Caco-2 (cell line): ENCODE measurements at regions not wholly inside any gene's neighbourhood (a gene's known extent, or its start where the extent isn't known, plus 50 kb on each side); places are given as distances from the start of the nearest gene placed in this dataset.

Experiments used
- BruUV-seq: library from RNA; stranded (reverse); fragments of 400-500 nt; replicated peaks from 2 replicates; lab custom pipeline; 2021; lab: Mats Ljungman, UMichigan
- CTCF ChIA-PET: fragments of 300-600 bp; sonication (Branson Sonifier 250); formaldehyde crosslinking; loops from one replicate; lab custom pipeline; 2022; ENCODE audit warnings: antibody characterized with exemption; lab: Charles Lee
- POLR2A ChIA-PET: fragments of 300-600 bp; sonication (Branson Sonifier 250); formaldehyde crosslinking; loops from one replicate; lab custom pipeline; 2022; ENCODE audit warnings: antibody characterized with exemption; lab: Charles Lee
- DNase-seq, 2 experiments: peaks; one replicate each; pipeline versions ENCODE4 v3.0.0 to v3.0.0-alpha.2; 2020 to 2022
- H3K27me3 ChIP-seq: replicated peaks from 2 replicates; pipeline ENCODE4 v1.6.0; 2011; ENCODE audit warnings: low read length; ENCODE audit not compliant: control insufficient read depth, insufficient read depth
- H3K36me3 ChIP-seq: 2 replicates; pipeline ENCODE4 v1.5.1; 2011; ENCODE audit warnings: low read length; ENCODE audit not compliant: control insufficient read depth, insufficient read depth
- H3K4me1 ChIP-seq: fragments of 250-450 bp; sonication (Bioruptor Pico); 2 replicates; pipeline ENCODE4 v1.5.1; 2020; ENCODE audit warnings: mild to moderate bottlenecking
- H3K4me3 ChIP-seq: 2 replicates; pipeline ENCODE4 v1.5.1; 2011; ENCODE audit warnings: low read depth, mild to moderate bottlenecking, control low read depth, low read length
- H3K9me3 ChIP-seq: fragments of 250-450 bp; sonication (Bioruptor Pico); 2 replicates; pipeline ENCODE4 v1.5.1; 2020; ENCODE audit warnings: mild to moderate bottlenecking, moderate library complexity
- H3K27ac Mint-ChIP-seq: one replicate; pipeline ENCODE4 v1.8.0; 2022; ENCODE audit warnings: mixed read lengths; ENCODE audit not compliant: unreplicated experiment
- H3K27me3 Mint-ChIP-seq: one replicate; pipeline ENCODE4 v1.8.0; 2022; ENCODE audit warnings: mixed read lengths; ENCODE audit not compliant: insufficient read depth, unreplicated experiment
- H3K36me3 Mint-ChIP-seq: one replicate; pipeline ENCODE4 v1.8.0; 2022; ENCODE audit warnings: mild to moderate bottlenecking, mixed read lengths; ENCODE audit not compliant: insufficient read depth, unreplicated experiment
- H3K4me1 Mint-ChIP-seq: one replicate; pipeline ENCODE4 v1.8.0; 2022; ENCODE audit warnings: low read depth, mixed read lengths; ENCODE audit not compliant: unreplicated experiment
- H3K4me3 Mint-ChIP-seq: one replicate; pipeline ENCODE4 v1.8.0; 2022; ENCODE audit warnings: mild to moderate bottlenecking, moderate library complexity, mixed read lengths; ENCODE audit not compliant: unreplicated experiment
- H3K9me3 Mint-ChIP-seq: one replicate; pipeline ENCODE4 v1.8.0; 2022; ENCODE audit warnings: mixed read lengths; ENCODE audit not compliant: unreplicated experiment
- CTCF ChIP-seq, 2 experiments: fragments of 200-600 bp in 1 of 2; IDR thresholded peaks; 1 replicate in 1 of 2; 2 replicates in 1 of 2; pipeline versions ENCODE4 v1.5.1 to v1.8.0; 2011 to 2022; ENCODE audit warnings: antibody characterized with exemption in 1 of 2, control low read depth in 1 of 2, inconsistent platforms in 1 of 2, low read depth in 1 of 2, low read length in 1 of 2, mild to moderate bottlenecking in 1 of 2, moderate library complexity in 1 of 2; ENCODE audit not compliant: insufficient read depth in 1 of 2, severe bottlenecking in 1 of 2, unreplicated experiment in 1 of 2
- intact Hi-C: fragments of 100-400 bp; cut with micrococcal nuclease; formaldehyde crosslinking; loops from one replicate; pipeline ENCODE4 v1.10.0; 2022; ENCODE audit not compliant: unreplicated experiment

GRCh38 chr13:97630725-97631124 lies 196.8 kb downstream of the RAP2A start:
- H3K9me3 Mint-ChIP-seq: peaks cover 13% of the 10 kb centered on the region
- H3K27me3 Mint-ChIP-seq: peaks cover 11% of the 10 kb centered on the region
- no peaks in the 10 kb centered on the region for H3K36me3 ChIP-seq
- peaks cover 17% of the 10 kb centered on the region for H3K9me3 ChIP-seq
- no peaks in the 10 kb centered on the region for H3K4me1 ChIP-seq
- H3K27ac Mint-ChIP-seq: no peak overlapping the region
- TF ChIP-seq CTCF (IDR thresholded peaks at IDR 0.05; ENCODE audit: insufficient read depth in 1 of 2, low read depth in 1 of 2, low read length in 1 of 2, severe bottlenecking in 1 of 2, unreplicated experiment in 1 of 2): no peak
- no peaks in the 10 kb centered on the region for H3K27me3 ChIP-seq
- no TSS peak for BruUV-seq
- no peak overlapping the region for H3K4me3 Mint-ChIP-seq
- no peaks in the 10 kb centered on the region for H3K36me3 Mint-ChIP-seq
- ChIA-PET CTCF (no interaction called here), POLR2A (no interaction called here)
- no peaks in the 10 kb centered on the region for H3K4me1 Mint-ChIP-seq
- intact Hi-C loops: no loop called here
- no peak overlapping the region for H3K4me3 ChIP-seq
- DNase-seq: no peak

- DNase-seq: no peak
- no peaks in the 10 kb centered on the region for H3K27me3 ChIP-seq
- H3K4me3 ChIP-seq: no peak overlapping the region
- Mint-ChIP-seq H3K9me3 (peaks cover 13% of the 10 kb centered on the region), H3K27ac (no peak overlapping the region), H3K27me3 (peaks cover 10% of the 10 kb centered on the region), H3K36me3 (no peaks in the 10 kb centered on the region), H3K4me1 (no peaks in the 10 kb centered on the region), H3K4me3 (no peak overlapping the region)
- POLR2A ChIA-PET: no interaction called here
- TF ChIP-seq CTCF (IDR thresholded peaks at IDR 0.05; ENCODE audit: insufficient read depth in 1 of 2, low read depth in 1 of 2, low read length in 1 of 2, severe bottlenecking in 1 of 2, unreplicated experiment in 1 of 2): no peak
- no peaks in the 10 kb centered on the region for H3K4me1 ChIP-seq
- H3K36me3 ChIP-seq: no peaks in the 10 kb centered on the region
- BruUV-seq: no TSS peak
- H3K9me3 ChIP-seq: peaks cover 17% of the 10 kb centered on the region
- intact Hi-C loops: no loop called here
- CTCF ChIA-PET: no interaction called here
These were observed 197.2 kb downstream of the RAP2A start for GRCh38 chr13:97631158-97631557.

- no peaks in the 10 kb centered on the region for H3K36me3 ChIP-seq
- peaks cover 11% of the 10 kb centered on the region for H3K27me3 Mint-ChIP-seq
- no peak for TF ChIP-seq CTCF (IDR thresholded peaks at IDR 0.05; ENCODE audit: insufficient read depth in 1 of 2, low read depth in 1 of 2, low read length in 1 of 2, severe bottlenecking in 1 of 2, unreplicated experiment in 1 of 2)
- no peak overlapping the region for H3K4me3 Mint-ChIP-seq
- H3K36me3 Mint-ChIP-seq: no peaks in the 10 kb centered on the region
- ChIA-PET CTCF (interaction anchor here (0.7 kb wide), 1 partner anchor 97 kb away, joined by 3 read pairs; no protein-coding TSS in a partner anchor), POLR2A (no interaction called here)
- no peaks in the 10 kb centered on the region for H3K4me1 ChIP-seq
- no peaks in the 10 kb centered on the region for H3K9me3 ChIP-seq
- intact Hi-C loops: no loop called here
- no peaks in the 10 kb centered on the region for H3K4me1 Mint-ChIP-seq
- H3K27ac Mint-ChIP-seq: no peak overlapping the region
- no peaks in the 10 kb centered on the region for H3K27me3 ChIP-seq
- H3K9me3 Mint-ChIP-seq: no peaks in the 10 kb centered on the region
- no peak for DNase-seq
- BruUV-seq: no TSS peak
- no peak overlapping the region for H3K4me3 ChIP-seq
These were observed 205.3 kb downstream of the RAP2A start for GRCh38 chr13:97639236-97639635.
